GM12891 (cell line): ENCODE measurements at regions not wholly inside any gene's neighbourhood (a gene's known extent, or its start where the extent isn't known, plus 50 kb on each side); places are given as distances from the start of the nearest gene placed in this dataset.

Experiments used
- DNase-seq: peaks from one replicate; pipeline ENCODE4 v3.0.0; 2011; ENCODE audit warnings: low spot score; ENCODE audit not compliant: insufficient read length
- FAIRE-seq: peaks from 2 replicates; lab custom pipeline; 2011; peaks lifted over from hg19 to GRCh38; lab: Jason Lieb, UNC
- PAX5 ChIP-seq: IDR thresholded peaks from 2 replicates; pipeline ENCODE4 v1.6.1; 2011; ENCODE audit warnings: low read length, moderate library complexity, mild to moderate bottlenecking; ENCODE audit not compliant: insufficient read depth, severe bottlenecking
- POLR2A ChIP-seq: IDR thresholded peaks from 2 replicates; pipeline ENCODE4 v1.6.1; 2011; ENCODE audit warnings: low read depth, low read length, control low read depth
- POLR2AphosphoS5 ChIP-seq: IDR thresholded peaks from 2 replicates; pipeline ENCODE4 v1.6.1; 2011; ENCODE audit warnings: low read depth, low read length, control low read depth
- POU2F2 ChIP-seq: IDR thresholded peaks from 2 replicates; pipeline ENCODE4 v1.6.1; 2011; ENCODE audit warnings: low read depth, mild to moderate bottlenecking, control low read depth, low read length, moderate library complexity
- SPI1 ChIP-seq: IDR thresholded peaks from 2 replicates; pipeline ENCODE4 v1.6.1; 2011; ENCODE audit warnings: low read depth, low read length, control low read depth
- TAF1 ChIP-seq: IDR thresholded peaks from 2 replicates; pipeline ENCODE4 v1.6.1; 2011; ENCODE audit warnings: low read depth, low read length, control low read depth

DNA sequence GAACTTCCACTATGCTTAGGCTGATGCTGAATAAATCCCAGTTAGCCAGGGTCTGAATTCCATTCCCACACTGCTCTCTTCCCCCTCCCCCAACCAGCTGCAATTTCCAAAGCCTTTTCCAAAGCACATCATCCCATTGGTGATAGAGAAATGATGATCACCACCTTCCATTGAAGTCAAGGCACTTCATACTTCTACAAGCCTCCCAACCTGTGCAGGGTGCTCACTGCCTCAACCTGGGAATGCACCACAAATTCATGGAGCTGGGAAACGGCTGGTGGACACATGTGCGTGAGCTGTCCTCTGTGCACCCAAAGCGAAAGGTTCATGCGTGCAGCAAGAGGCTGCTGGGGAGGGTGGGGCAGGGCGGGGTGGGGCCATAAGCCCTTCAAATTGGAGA, 302.7 kb upstream of the IRX3 start:
- DNase-seq: no peak
- TF ChIP-seq TAF1: no peak
- no peak for TF ChIP-seq POLR2AphosphoS5
- TF ChIP-seq PAX5: no peak
- TF ChIP-seq POU2F2: no peak
- no peak for TF ChIP-seq SPI1
- TF ChIP-seq POLR2A: no peak
- FAIRE-seq: no peak

GRCh38 chr16:54588026-54588425, 301.4 kb upstream of the IRX3 start:
- TF ChIP-seq POU2F2: no peak
- no peak for TF ChIP-seq POLR2A
- no peak for TF ChIP-seq SPI1
- TF ChIP-seq PAX5: no peak
- no peak for TF ChIP-seq TAF1
- no peak for TF ChIP-seq POLR2AphosphoS5
- no peak for DNase-seq
- no peak for FAIRE-seq

- TF ChIP-seq TAF1 (no peak), POLR2AphosphoS5 (no peak), SPI1 (no peak), POLR2A (no peak), PAX5 (no peak)
- FAIRE-seq (no peak), DNase-seq (no peak)
Measured at GRCh38 chr16:54587176-54587515, 300.6 kb upstream of the IRX3 start.

DNA sequence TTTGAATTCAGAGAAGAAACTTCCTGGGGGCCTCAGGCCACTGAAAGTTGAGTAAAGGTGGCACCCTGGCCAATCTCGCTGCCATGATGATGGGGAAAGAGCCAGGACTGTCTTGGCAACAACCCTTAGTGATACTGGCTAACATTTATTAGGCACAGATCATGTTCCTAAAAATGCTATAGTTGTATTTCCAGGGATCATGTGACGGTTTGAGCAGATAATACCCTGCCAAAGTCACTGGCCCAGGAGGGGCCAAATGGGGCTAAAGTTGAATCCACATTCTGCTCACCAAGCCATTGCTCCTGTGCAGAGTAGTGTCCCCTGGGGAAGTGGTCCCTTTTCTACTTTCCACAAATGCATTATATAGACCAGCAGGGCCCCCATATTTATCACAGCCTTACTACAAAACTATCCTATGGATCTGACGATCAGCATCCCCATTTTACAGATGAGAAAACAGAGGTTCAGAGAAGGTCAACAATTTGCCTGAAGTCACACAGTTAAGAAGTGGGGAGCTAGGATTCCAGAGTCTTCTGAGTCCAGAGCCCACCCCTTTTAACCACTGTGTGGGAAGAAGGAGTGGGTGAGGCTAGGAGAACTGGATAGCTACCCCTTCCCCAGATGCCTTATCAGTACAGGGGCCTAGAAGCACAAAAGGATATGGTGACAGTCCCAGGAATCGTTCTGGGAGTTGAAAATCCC, 300.0 kb upstream of the IRX3 start:
- no peak for DNase-seq
- TF ChIP-seq PAX5: no peak
- TF ChIP-seq POLR2AphosphoS5: no peak
- no peak for TF ChIP-seq POU2F2
- no peak for TF ChIP-seq SPI1
- no peak for TF ChIP-seq TAF1
- no peak for TF ChIP-seq POLR2A
- FAIRE-seq: no peak

DNA sequence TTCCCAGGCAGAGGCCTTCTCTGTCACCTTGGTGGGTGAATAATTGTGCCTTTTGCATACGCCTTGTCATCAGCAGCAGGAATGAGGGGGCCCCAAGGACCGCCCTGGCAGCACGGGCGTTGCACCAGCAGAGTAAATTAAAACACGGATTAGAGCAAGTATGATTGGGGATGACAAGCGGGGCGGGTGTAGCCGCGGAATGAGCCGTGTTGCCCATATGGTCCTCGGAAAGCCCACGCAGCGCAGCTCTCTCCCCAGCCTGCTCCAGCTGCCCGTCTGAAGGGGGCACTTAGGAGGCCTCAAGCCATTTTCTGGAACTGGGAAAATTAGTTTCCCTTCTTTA, 299.4 kb upstream of the IRX3 start:
- no peak for FAIRE-seq
- DNase-seq: no peak
- TF ChIP-seq POLR2A (no peak), PAX5 (no peak), POU2F2 (no peak), SPI1 (no peak), POLR2AphosphoS5 (no peak), TAF1 (no peak)

DNA sequence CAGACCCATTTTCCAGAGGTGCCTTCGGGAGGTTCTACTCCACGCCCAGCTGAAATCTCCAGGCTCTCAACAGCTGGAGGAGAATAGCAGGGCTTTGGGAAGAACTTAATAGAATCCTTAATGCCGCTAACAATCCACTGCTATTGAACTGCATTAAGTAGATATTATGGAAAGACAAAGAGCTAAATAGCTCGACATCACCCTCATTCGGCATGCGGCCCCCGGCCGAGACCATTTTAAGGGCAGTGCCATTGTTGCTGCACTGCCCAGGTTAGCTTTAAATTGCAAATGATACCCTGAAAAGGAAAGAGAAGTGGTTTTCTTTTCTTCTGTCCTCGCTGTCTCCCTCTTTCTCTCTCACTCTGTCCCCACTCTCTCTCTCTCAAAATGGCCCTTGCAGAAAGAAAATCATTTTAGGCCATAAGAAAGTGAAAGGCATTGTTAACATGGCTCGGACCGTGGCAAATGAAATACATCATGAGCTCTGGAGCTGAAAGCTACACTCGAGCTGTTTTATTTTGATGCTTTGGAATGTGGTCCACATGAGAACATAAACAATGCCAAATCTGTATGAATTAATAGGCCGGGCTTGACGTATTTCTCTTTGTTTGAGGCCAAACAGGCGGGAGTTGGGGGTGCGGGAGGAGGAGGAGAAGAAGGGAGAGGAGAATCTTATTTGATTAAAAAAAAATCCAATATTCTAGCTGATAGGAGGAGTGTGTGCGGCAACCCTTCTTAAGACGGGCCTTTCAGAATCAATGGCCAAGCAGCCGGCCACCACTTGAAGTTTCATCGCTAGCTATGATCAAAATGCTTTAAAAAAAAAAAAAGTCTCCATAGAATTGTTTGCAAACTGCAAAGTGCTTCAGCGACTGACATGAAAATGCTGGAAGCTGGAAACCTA, 298.8 kb upstream of the IRX3 start:
- DNase-seq: no peak
- TF ChIP-seq TAF1 (no peak), POU2F2 (no peak), POLR2AphosphoS5 (no peak), SPI1 (no peak), POLR2A (no peak), PAX5 (no peak)
- FAIRE-seq: no peak

GRCh38 chr16:54584121-54584520, 297.5 kb upstream of the IRX3 start:
- no peak for FAIRE-seq
- DNase-seq: no peak
- TF ChIP-seq POLR2AphosphoS5 (no peak), POLR2A (no peak), SPI1 (no peak), TAF1 (no peak), PAX5 (no peak), POU2F2 (no peak)

GRCh38 chr16:54582631-54583250, 296.2 kb upstream of the IRX3 start:
- no peak for TF ChIP-seq SPI1
- TF ChIP-seq TAF1: no peak
- TF ChIP-seq PAX5: no peak
- no peak for TF ChIP-seq POU2F2
- no peak for TF ChIP-seq POLR2AphosphoS5
- TF ChIP-seq POLR2A: no peak
- DNase-seq: no peak
- no peak for FAIRE-seq

GRCh38 chr16:54579106-54579728, 292.6 kb upstream of the IRX3 start:
- no peak for FAIRE-seq

More at GRCh38 chr16:54579106-54579728, 292.6 kb upstream of the IRX3 start:
- DNase-seq: no peak
- TF ChIP-seq POLR2AphosphoS5 (no peak), PAX5 (no peak), TAF1 (no peak), POLR2A (no peak)
